ENCODE measurements at regions not wholly inside any gene's neighbourhood (a gene's known extent, or its start where the extent isn't known, plus 50 kb on each side); places are given as distances from the start of the nearest gene placed in this dataset.

DNA sequence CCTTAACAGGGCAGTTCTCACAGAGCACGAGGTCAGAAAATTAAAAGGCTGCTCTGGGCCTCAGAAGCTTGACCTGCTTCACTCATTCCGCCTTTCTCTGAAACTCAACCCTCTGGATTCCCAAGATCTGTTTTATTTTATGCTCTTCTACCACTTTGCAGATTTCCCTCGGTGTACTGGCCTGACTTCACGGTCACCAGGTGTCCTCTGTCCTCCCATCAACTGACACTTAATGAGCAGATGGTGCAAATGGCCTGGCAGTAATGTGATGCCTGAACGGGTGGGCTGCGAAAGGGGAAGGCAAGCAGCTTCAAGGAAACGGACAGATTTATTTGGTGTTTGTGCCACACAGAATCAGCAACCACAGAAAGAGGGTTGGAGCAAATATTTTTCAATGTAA lies 169.7 kb upstream of the TFAP2D start:
- TF ChIP-seq POLR2AphosphoS5 (IDR thresholded peaks at IDR 0.05) (no peak), CTCF (IDR thresholded peaks at IDR 0.05) (no peak), POLR2A (IDR thresholded peaks at IDR 0.05) (no peak)
